ENCODE measurements at regions not wholly inside any gene's neighbourhood (a gene's known extent, or its start where the extent isn't known, plus 50 kb on each side); places are given as distances from the start of the nearest gene placed in this dataset.

- DNase-seq (ENCODE audit: low read depth, low spot score) (no peak), ATAC-seq (no peak), FAIRE-seq (no peak)
- Histone ChIP-seq H3K9ac (ENCODE audit: control insufficient read depth, insufficient read depth, low read length) (no peak overlapping the region), H3K27ac (ENCODE audit: control insufficient read depth, insufficient read depth) (no peak overlapping the region), H4K20me1 (ENCODE audit: control insufficient read depth, insufficient read depth) (no peaks in the 10 kb centered on the region), H3K27me3 (replicated peaks in 1 of 2; ENCODE audit: control insufficient read depth in 2 of 2, insufficient read depth in 2 of 2, low read length in 1 of 2) (no peaks in the 10 kb centered on the region), H3K79me2 (ENCODE audit: control insufficient read depth, insufficient read depth, low read length) (no peaks in the 10 kb centered on the region), H3K4me3 (no peak overlapping the region), H3K36me3 (ENCODE audit: control insufficient read depth in 2 of 2, insufficient read depth in 2 of 2, low read length in 1 of 2) (no peaks in the 10 kb centered on the region), H3K4me1 (ENCODE audit: control insufficient read depth, insufficient read depth, low read length) (no peaks in the 10 kb centered on the region), H3K4me2 (ENCODE audit: control insufficient read depth, insufficient read depth) (no peak overlapping the region), H2AFZ (ENCODE audit: control insufficient read depth, low read depth, low read length) (no peak overlapping the region), H3K9me3 (replicated peaks; ENCODE audit: control insufficient read depth, insufficient read depth, low read length) (no peaks in the 10 kb centered on the region)
- TF ChIP-seq WRNIP1 (IDR thresholded peaks at IDR 0.05; ENCODE audit: borderline replicate concordance, low read depth, low read length) (no peak), ZNF207 (IDR thresholded peaks at IDR 0.05; ENCODE audit: borderline replicate concordance) (no peak), SMAD1 (IDR thresholded peaks at IDR 0.05; ENCODE audit: low read depth, partially characterized antibody) (no peak), EP300 (IDR thresholded peaks at IDR 0.05; ENCODE audit: borderline replicate concordance in 1 of 2, control insufficient read depth in 1 of 2, low read depth in 2 of 2, low read length in 2 of 2) (no peak)
- WGBS (ENCODE audit: insufficient coverage, insufficient replicate concordance, low lambda C conversion rate, missing lambda C conversion rate), result 0% methylated on average over 1 of the region's 1 CpG
- ChIA-PET CTCF (no interaction called here), POLR2A (no interaction called here), SMC1A (ENCODE audit: uncharacterized antibody, unreplicated experiment) (no interaction called here), RAD21 (ENCODE audit: unreplicated experiment) (no interaction called here)
- in situ Hi-C loops (cut with MboI) (no loop called here), intact Hi-C loops (cut with micrococcal nuclease; ENCODE audit: unreplicated experiment) (no loop called here)
- no TSS peak for BruUV-seq (replicated peaks)
These were observed 65.6 kb upstream of the SEC61G start for GRCh38 chr7:54824655-54825054.

GRCh38 chr7:54825368-54825767, 66.4 kb upstream of the SEC61G start:
- ChIA-PET POLR2A (no interaction called here), CTCF (no interaction called here), RAD21 (ENCODE audit: unreplicated experiment) (no interaction called here), SMC1A (ENCODE audit: uncharacterized antibody, unreplicated experiment) (no interaction called here)
- BruUV-seq (replicated peaks), result no TSS peak
- Histone ChIP-seq H3K27ac (ENCODE audit: control insufficient read depth, insufficient read depth) (no peak overlapping the region), H3K4me1 (ENCODE audit: control insufficient read depth, insufficient read depth, low read length) (no peaks in the 10 kb centered on the region), H2AFZ (ENCODE audit: control insufficient read depth, low read depth, low read length) (no peak overlapping the region), H4K20me1 (ENCODE audit: control insufficient read depth, insufficient read depth) (no peaks in the 10 kb centered on the region), H3K79me2 (ENCODE audit: control insufficient read depth, insufficient read depth, low read length) (no peaks in the 10 kb centered on the region), H3K36me3 (ENCODE audit: control insufficient read depth in 2 of 2, insufficient read depth in 2 of 2, low read length in 1 of 2) (no peaks in the 10 kb centered on the region), H3K4me3 (no peak overlapping the region), H3K4me2 (ENCODE audit: control insufficient read depth, insufficient read depth) (no peak overlapping the region), H3K9ac (ENCODE audit: control insufficient read depth, insufficient read depth, low read length) (no peak overlapping the region), H3K27me3 (replicated peaks in 1 of 2; ENCODE audit: control insufficient read depth in 2 of 2, insufficient read depth in 2 of 2, low read length in 1 of 2) (no peaks in the 10 kb centered on the region), H3K9me3 (replicated peaks; ENCODE audit: control insufficient read depth, insufficient read depth, low read length) (no peaks in the 10 kb centered on the region)
- ATAC-seq (no peak), DNase-seq (ENCODE audit: low read depth, low spot score) (no peak), FAIRE-seq (no peak)
- in situ Hi-C loops (cut with MboI) (no loop called here), intact Hi-C loops (cut with micrococcal nuclease; ENCODE audit: unreplicated experiment) (no loop called here)
- WGBS (ENCODE audit: insufficient coverage, insufficient replicate concordance, low lambda C conversion rate, missing lambda C conversion rate), result 57% methylated on average over 3 of the region's 3 CpGs
- TF ChIP-seq ZNF622 (IDR thresholded peaks at IDR 0.05), result no peak
- no peak for TF ChIP-seq HDGF (IDR thresholded peaks at IDR 0.05)
- no peak for TF ChIP-seq YY1 (IDR thresholded peaks at IDR 0.05; ENCODE audit: low read depth, low read length)
- TF ChIP-seq SREBF2 (IDR thresholded peaks at IDR 0.05; ENCODE audit: low read length), result no peak
- TF ChIP-seq SMAD5 (IDR thresholded peaks at IDR 0.05; ENCODE audit: low read depth), result no peak
